ENCODE measurements at regions not wholly inside any gene's neighbourhood (a gene's known extent, or its start where the extent isn't known, plus 50 kb on each side); places are given as distances from the start of the nearest gene placed in this dataset.

DNA sequence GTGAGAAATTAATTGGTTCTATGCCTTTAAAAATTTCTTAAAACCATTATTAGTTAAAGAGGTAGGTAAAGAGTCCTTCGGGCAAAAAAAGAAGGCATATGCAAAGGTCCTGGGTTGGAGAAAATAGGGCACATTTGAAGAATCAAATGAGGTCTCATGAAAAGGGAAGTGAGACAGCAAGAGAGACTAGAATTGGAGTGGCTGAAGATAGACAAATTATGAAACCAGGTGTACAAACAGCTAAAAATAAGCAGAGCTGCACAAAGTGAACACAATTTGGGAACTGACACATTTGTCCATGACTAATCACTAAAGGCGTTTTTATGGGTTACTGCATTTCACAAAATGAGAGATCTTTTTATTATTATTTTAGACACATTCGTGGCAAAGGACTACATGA, 581.2 kb downstream of the PYDC2 start:
- DNase-seq (ENCODE audit: low read depth, low spot score), result no peak
- H3K4me3 ChIP-seq (ENCODE audit: low read depth, low read length), result no peak overlapping the region
- ChIA-PET POLR2A (no interaction called here), CTCF (no interaction called here)
- TF ChIP-seq, protein P1, sequence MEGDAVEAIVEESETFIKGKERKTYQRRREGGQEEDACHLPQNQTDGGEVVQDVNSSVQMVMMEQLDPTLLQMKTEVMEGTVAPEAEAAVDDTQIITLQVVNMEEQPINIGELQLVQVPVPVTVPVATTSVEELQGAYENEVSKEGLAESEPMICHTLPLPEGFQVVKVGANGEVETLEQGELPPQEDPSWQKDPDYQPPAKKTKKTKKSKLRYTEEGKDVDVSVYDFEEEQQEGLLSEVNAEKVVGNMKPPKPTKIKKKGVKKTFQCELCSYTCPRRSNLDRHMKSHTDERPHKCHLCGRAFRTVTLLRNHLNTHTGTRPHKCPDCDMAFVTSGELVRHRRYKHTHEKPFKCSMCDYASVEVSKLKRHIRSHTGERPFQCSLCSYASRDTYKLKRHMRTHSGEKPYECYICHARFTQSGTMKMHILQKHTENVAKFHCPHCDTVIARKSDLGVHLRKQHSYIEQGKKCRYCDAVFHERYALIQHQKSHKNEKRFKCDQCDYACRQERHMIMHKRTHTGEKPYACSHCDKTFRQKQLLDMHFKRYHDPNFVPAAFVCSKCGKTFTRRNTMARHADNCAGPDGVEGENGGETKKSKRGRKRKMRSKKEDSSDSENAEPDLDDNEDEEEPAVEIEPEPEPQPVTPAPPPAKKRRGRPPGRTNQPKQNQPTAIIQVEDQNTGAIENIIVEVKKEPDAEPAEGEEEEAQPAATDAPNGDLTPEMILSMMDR (IDR thresholded peaks at IDR 0.05; ENCODE audit: insufficient read depth, low read length, missing control alignments), result no peak

DNA sequence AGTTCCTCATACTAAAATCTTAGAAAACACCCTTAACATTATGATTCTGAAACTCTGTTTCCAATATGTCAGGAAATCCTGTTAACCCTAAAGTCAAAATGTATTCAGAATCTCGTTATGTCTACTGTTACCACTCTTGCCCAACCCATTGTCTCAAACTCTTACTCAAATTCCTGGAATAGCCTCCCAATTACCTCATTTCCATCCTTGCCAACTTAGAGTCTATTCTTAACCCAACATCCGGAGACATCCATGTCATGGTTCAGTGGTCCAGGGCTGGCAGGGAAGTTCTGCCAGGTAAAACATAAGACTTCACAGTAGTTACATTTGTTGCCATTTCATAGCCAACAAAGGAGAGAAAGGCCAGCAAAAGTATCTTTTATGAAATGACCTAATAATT, 593.9 kb downstream of the PYDC2 start:
- DNase-seq (ENCODE audit: low read depth, low spot score), result no peak
- TF ChIP-seq, protein P1 (IDR thresholded peaks at IDR 0.05; ENCODE audit: insufficient read depth, low read length, missing control alignments), result no peak
- CTCF ChIA-PET, result no interaction called here
- H3K4me3 ChIP-seq (ENCODE audit: low read depth, low read length), result no peak overlapping the region
- POLR2A ChIA-PET, result no interaction called here

DNA sequence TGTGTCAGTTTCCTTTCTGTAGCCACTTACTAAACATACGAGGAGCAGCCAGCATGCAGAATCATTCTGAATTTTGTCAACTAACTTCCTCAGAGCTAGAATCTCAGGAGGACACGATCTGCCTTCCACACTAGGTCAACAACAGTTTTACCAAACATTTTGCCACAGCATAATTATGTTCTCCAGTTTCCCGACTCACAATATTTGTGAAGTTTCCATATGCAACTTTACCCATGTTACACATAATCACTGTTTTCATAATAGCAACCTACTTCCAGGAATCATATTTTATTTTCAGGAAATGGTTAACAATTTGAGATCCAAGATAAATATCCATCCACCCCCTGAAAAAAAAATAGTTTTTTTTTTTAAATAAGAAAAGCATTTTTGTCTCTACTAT, 595.0 kb downstream of the PYDC2 start:
- POLR2A ChIA-PET, result no interaction called here
- CTCF ChIA-PET, result no interaction called here
- no peak overlapping the region for H3K4me3 ChIP-seq (ENCODE audit: low read depth, low read length)
- TF ChIP-seq, protein P1 (IDR thresholded peaks at IDR 0.05; ENCODE audit: insufficient read depth, low read length, missing control alignments), result no peak
- DNase-seq (ENCODE audit: low read depth, low spot score), result no peak

DNA sequence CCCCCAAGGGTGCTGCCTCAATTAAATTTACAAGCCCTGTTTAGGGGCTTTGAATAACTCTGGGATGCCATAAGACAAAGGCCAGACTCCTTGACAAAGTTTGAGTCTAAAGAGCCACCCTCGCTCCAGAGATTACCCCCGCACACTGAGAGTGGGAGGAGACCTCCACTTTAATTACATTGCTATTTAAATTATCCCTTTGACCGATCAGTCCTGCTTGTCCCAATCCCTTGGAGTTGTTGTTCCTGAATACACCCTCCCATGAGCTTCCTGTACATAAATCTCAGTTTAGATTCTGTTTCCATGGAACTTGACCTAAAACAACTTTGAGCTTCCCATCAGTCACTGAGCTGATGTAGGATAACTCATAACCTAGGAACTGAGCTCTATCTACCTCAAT, 596.3 kb downstream of the PYDC2 start:
- TF ChIP-seq, protein P1 (IDR thresholded peaks at IDR 0.05; ENCODE audit: insufficient read depth, low read length, missing control alignments), result no peak
- H3K4me3 ChIP-seq (ENCODE audit: low read depth, low read length), result no peak overlapping the region
- DNase-seq (ENCODE audit: low read depth, low spot score), result no peak
- ChIA-PET POLR2A (no interaction called here), CTCF (no interaction called here)

DNA sequence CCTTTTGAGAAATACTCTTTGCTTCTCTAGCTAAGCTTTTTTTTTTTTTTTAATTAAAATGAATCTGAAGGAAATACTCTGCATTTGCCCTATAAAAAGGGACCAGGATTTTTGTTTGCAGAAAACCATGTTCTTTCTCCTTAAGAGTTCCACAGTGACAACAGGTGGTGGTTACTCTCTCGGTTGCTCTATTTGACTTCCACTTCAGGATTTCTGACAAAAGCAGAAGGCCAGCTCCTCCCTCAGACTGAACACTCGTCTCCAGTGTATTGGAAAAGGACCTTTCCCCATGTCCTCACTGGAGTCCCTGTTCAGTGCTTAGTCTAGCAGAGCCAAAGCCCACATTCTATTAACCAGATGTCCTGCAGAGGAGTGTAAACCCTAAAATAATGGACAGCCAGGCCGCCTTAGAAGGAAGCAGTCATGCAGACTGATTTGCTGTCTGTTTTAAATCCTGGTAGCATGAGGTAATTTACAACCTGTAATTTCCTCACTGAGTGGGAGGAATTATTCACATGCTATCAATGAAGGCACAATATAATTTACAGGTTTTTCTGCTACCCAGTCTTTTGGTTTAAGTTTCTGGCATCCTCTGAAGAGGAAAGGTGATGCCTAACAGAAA, 599.3 kb downstream of the PYDC2 start:
- DNase-seq (ENCODE audit: low read depth, low spot score), result no peak
- ChIA-PET POLR2A (no interaction called here), CTCF (no interaction called here)
- TF ChIP-seq, protein P1 (IDR thresholded peaks at IDR 0.05; ENCODE audit: insufficient read depth, low read length, missing control alignments), result no peak
- H3K4me3 ChIP-seq (ENCODE audit: low read depth, low read length), result no peak overlapping the region

DNA sequence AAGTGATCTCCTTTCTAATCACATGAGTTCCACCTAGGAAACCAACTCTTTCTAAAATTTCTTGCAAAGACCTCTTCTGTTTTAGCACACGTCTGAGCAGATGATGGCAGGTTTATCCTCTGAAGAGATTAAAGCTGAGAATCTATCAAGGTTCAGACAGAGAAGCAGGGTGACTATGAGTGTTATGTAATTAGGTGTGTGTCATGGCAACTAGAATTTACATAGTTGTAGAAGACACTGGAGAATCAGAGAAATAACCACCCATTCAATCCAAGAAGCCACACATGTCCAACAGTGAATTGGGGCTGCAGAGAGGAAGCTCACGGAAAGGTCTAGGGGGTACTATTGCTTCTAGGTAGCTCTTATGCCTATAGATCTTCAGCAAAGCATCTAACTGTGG, 600.5 kb downstream of the PYDC2 start:
- TF ChIP-seq, protein P1 (IDR thresholded peaks at IDR 0.05; ENCODE audit: insufficient read depth, low read length, missing control alignments), result no peak
- CTCF ChIA-PET, result no interaction called here
- POLR2A ChIA-PET, result no interaction called here
- H3K4me3 ChIP-seq (ENCODE audit: low read depth, low read length), result no peak overlapping the region
- no peak for DNase-seq (ENCODE audit: low read depth, low spot score)
